NCI-H1092 treated with DMSO at 0.1 percent for 48 hours (cell line): ENCODE measurements at regions not wholly inside any gene's neighbourhood (a gene's known extent, or its start where the extent isn't known, plus 50 kb on each side); places are given as distances from the start of the nearest gene placed in this dataset.
"Not testable (repeated sequence)": the region's sequence is repeated elsewhere in the genome, so short reads cannot be mapped to it uniquely, and the experiment has no call there.

Source experiments
- DNase-seq: peaks from one replicate; lab custom pipeline; 2025; lab: John Stamatoyannopoulos, UW

- no peak for DNase-seq
These were observed 146.7 kb upstream of the KLF12 start for GRCh38 chr13:74280795-74281490.

DNA sequence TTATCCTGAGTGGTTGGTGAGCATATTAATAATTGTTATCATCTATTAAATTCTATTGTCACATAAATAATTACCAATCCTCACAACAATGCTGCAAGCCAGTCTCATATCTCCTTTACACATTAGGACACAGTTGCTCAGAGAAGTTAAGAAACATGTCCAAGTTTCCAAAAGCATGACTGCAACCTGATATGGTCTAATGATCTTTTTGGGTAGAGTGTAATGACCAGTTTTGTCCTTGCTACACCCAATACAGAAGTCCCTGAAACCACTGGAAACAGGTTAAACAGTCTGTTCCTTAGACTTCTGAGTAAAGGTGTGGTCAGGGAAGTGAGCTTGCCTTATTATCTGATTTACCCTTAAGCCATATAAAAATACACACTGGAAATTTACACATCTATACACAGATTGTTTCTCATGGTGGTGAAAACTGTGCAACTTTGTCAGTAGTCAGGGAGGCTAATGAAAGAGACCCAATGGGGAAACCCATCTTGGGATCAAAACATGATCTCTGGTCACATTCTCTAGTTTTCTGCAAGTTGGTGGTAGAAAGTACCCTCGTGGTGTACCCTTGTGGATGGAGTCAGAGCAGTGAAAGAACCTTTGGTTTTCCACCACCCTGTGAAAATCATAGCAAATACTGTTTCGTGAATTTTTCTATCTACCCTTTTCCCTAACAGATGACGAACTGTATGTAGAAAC is 146.0 kb upstream of the KLF12 start:
- no peak for DNase-seq

DNA sequence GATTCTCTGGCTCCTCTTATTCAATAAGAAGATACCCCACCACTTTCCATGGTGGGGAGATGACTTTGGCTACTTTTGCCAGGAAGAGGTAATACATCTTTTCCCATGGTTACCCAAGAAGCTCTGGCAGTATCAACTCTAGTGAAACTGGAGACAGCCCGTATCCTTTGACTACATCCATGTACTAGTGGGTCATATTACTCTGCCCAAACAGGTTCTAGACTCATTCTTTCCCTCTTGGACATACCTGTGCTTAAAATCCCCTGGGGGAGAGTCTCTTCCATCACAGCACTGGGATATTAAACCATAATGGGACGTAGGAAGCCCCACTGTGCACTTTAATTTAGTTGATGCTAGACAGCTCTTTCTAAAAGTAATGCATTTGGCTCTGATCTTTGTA is 144.7 kb upstream of the KLF12 start:
- no peak for DNase-seq

DNA sequence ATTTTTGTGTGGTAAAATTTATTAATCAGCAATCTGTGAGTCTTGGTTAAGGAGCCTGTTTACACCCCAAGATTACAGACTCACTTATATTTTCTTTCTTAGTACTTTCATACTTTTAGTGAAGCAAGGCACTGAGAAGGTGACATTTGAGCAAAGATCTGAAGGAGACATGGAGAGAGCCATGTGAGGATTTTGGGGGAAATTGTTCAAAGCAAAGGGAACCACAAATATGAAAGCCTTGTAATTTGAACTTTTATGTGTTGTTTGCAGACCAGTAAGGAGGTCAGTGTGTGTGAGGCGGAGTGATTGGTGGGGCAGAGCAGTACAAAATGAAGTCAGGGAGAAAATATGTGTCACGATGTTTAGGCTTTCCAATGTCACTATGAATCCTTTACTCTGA is 140.7 kb upstream of the KLF12 start:
- no peak for DNase-seq

DNA sequence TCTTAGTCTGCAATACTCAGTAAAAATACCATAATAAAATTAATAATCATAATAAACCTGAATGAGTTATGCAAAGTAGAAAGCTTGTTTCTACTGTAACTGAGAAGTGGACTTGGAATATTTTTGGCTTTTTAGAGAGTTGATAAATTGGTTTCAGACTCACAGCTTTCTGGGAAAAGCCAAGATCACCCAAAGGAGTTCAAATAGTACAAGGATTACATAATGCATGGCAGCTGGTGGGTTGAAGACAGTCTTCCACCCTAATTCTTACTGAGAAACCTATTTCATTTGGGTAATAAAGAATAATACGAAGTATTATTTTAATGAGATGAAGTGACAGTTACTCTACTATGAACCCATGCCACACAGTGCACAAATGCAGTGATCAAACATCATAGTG is 139.4 kb upstream of the KLF12 start:
- DNase-seq, result no peak

DNA sequence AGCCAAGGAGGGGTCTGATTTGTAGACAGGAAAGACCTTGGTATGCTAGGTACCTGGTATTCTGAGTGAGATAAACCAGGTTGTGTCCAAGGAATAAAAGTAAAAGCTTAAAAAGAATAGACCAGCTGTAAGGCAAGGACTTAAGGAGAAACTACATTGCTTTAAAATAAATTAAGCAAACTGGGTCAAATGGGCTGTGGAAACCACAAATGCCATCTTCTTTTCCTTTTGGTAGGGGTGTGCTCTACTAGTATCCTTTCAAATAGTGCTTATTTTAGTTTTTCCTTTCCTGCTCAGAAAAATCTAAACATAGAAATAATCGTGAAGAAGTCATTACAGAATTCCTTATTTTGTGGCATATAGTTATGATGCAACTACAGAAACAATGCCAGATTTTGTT is 138.6 kb upstream of the KLF12 start:
- DNase-seq, result no peak

DNA sequence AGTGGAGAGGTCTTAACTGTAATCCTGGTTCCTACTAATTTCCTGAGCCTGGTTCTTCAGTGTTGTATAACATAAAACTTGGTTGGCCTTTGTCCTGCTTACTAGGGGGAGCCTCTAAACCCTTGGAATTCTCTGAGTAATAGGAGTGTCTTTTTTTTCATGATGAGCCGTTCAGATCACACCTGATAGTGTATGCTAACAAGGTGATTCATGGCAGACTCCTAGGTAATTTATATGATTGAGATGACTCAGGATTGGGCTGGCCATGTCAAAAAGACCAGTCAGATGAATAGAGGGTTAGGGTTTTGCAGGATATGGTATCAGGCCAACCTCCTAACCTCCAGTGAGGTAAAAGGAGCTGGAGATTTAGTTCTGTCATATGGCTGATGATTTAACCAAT is 135.8 kb upstream of the KLF12 start:
- no peak for DNase-seq

GRCh38 chr13:74266861-74267260 is 132.7 kb upstream of the KLF12 start:
- DNase-seq, result no peak

- no peak for DNase-seq
These were observed 132.1 kb upstream of the KLF12 start for GRCh38 chr13:74266309-74266708.

GRCh38 chr13:74264333-74264732 is 130.1 kb upstream of the KLF12 start:
- no peak for DNase-seq

GRCh38 chr13:74260420-74260819 is 126.2 kb upstream of the KLF12 start:
- not testable (repeated sequence) for DNase-seq

- no peak for DNase-seq
These were observed 125.4 kb upstream of the KLF12 start for GRCh38 chr13:74259641-74260040.

- no peak for DNase-seq
These were observed 124.8 kb upstream of the KLF12 start for GRCh38 chr13:74258961-74259360.

GRCh38 chr13:74256969-74257368 is 122.8 kb upstream of the KLF12 start:
- DNase-seq, result no peak

GRCh38 chr13:74253161-74253560 is 119.0 kb upstream of the KLF12 start:
- DNase-seq, result no peak

- DNase-seq, result peak; percentile 6
These were observed 117.7 kb upstream of the KLF12 start for GRCh38 chr13:74251778-74252519.

DNA sequence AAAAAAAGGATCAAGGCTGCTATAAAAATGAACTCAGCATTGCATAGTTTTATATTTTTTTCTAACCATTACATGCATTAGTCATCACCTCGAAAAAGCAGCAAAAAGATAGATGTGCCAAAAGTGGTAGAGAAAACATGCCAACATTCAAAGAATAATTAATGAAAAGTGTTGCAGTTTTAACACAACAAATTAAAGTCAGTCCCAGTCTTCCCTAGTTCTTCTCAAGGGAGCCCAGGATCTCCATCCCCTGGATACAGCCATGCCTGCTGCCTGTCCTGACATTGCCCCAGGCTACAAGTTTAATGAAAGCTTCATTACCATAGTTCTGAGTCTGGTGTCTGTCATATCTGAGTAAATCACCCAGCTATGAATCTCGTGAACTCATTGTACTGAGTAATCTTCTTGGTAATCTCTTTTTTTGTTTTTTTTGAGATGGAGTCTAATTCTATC is 116.6 kb upstream of the KLF12 start:
- DNase-seq, result no peak

GRCh38 chr13:74248477-74248876 is 114.3 kb upstream of the KLF12 start:
- no peak for DNase-seq

- DNase-seq, result no peak
These were observed 112.3 kb upstream of the KLF12 start for GRCh38 chr13:74246487-74246886.

DNA sequence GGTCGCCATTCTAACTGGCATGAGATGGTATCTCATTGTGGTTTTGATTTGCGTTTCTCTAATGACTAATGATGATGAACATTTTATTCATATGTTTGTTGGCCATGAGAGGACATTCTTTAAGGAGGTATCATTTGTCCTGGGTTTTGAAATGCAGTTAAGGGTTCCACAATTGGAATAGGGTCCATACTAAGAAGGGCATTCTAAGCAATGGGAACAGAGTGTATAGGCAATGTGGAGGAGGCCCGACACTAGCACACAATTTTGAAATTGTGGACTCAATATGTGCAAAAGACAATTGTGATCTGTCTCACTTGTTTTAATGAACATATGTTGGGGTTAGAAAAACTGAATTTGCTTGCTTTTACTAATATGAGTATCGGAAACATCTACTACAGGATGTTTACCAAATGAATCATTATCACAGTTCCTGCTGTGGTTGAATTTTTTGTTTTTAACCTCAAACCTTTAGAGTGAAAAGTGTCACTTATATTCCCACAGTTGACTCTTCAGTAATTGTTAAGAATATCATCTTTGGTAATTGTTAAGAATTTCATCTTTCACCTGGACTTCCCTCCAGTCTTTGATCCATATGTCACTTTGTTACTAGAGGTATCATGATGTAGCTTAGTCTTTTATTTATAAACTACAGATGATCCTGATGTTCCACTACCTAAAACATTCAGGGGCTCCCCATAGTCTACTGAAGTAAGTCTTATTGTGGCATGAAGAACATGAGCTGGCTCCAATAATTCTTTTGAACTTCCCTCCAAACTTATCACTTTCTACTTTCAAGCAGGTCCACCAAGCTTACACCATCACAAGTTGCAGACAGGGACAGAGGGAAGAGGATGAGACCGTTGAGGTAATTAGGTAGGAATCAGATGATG is 109.7 kb upstream of the KLF12 start:
- no peak for DNase-seq

- DNase-seq, result not testable (repeated sequence)
These were observed 107.1 kb upstream of the KLF12 start for GRCh38 chr13:74241343-74241742.

GRCh38 chr13:74230984-74231501 is 96.8 kb upstream of the KLF12 start:
- no peak for DNase-seq
